T-helper 1 cell treated with Interleukin-12 subunit alpha and Interleukin-12 subunit beta and Interleukin-4 antibody, amounts not matched to agents 30 μg/mL and 1 μg/mL, for 36 hours (primary cell): ENCODE measurements at regions not wholly inside any gene's neighbourhood (a gene's known extent, or its start where the extent isn't known, plus 50 kb on each side); places are given as distances from the start of the nearest gene placed in this dataset.
A peak's percentile ranks its signal among the peaks of the same experiment; 100 is the strongest.
"Not testable (repeated sequence)": the region's sequence is repeated elsewhere in the genome, so short reads cannot be mapped to it uniquely, and the experiment has no call there.

ENCODE experiments used
- H3K27ac Mint-ChIP-seq: one replicate; pipeline ENCODE4 v1.8.0; 2021; ENCODE audit warnings: mild to moderate bottlenecking, mixed read lengths
- H3K27me3 Mint-ChIP-seq: one replicate; pipeline ENCODE4 v1.8.0; 2021; ENCODE audit warnings: low read depth, mixed read lengths
- H3K36me3 Mint-ChIP-seq: one replicate; pipeline ENCODE4 v1.8.0; 2021; ENCODE audit warnings: low read depth, mixed read lengths
- H3K4me1 Mint-ChIP-seq: one replicate; pipeline ENCODE4 v1.8.0; 2021; ENCODE audit warnings: low read depth, mixed read lengths
- H3K4me3 Mint-ChIP-seq: one replicate; pipeline ENCODE4 v1.8.0; 2021; ENCODE audit warnings: mild to moderate bottlenecking, moderate library complexity, mixed read lengths
- H3K9me3 Mint-ChIP-seq: one replicate; pipeline ENCODE4 v1.8.0; 2021; ENCODE audit warnings: mixed read lengths

DNA sequence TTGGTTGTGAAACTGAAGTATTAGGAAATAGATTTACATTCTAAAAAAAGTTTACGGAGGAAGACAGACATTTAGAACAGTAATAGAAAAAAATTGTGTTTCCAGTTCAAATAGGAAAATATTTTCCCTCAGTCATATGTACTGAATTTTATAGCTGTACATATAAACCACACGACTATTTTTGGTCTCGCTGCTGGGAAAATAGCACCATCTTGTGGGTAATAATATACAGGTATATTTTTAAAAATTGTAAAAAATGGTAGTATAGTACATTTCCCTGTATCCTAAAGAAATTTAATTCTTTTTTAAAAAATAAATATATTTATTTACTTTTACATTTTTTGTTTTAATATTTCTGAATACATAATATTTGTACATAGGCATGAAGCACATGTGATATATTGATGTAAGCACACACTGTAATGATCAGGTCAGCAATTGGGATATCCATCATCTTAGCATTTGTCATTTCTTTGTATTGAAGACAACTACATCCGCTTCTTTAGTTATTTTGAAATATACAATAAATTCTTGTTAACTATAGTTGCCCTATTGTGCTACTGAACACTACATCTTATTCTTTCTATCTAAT, 168.6 kb downstream of the ALX1 start:
- Mint-ChIP-seq H3K27ac (no peak overlapping the region), H3K4me1 (no peaks in the 10 kb centered on the region), H3K4me3 (no peak overlapping the region), H3K27me3 (peaks cover 5% of the 10 kb centered on the region), H3K36me3 (no peaks in the 10 kb centered on the region), H3K9me3 (no peaks in the 10 kb centered on the region)

DNA sequence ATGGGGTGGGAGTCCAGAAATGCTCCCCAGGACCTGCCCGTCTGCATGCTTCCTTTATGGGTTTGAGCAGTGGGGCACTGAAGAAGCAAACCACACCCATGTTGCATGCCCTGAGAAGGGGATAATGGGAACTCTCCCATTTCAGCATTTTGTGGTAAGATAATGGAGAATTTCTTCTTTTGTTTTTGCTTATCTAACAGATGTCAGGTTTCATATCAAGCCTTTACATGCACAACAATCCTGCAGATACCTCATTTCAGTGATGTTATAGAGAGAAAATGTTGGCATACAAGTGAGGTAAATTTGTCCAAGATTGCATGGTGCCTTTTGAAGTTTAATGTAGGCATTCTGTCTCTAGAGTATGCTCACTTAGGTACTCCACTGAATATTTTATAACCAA, 177.0 kb downstream of the ALX1 start:
- H3K9me3 Mint-ChIP-seq: no peaks in the 10 kb centered on the region
- H3K27me3 Mint-ChIP-seq: no peaks in the 10 kb centered on the region
- H3K4me3 Mint-ChIP-seq: no peak overlapping the region
- H3K4me1 Mint-ChIP-seq: no peaks in the 10 kb centered on the region
- no peak overlapping the region for H3K27ac Mint-ChIP-seq
- no peaks in the 10 kb centered on the region for H3K36me3 Mint-ChIP-seq

DNA sequence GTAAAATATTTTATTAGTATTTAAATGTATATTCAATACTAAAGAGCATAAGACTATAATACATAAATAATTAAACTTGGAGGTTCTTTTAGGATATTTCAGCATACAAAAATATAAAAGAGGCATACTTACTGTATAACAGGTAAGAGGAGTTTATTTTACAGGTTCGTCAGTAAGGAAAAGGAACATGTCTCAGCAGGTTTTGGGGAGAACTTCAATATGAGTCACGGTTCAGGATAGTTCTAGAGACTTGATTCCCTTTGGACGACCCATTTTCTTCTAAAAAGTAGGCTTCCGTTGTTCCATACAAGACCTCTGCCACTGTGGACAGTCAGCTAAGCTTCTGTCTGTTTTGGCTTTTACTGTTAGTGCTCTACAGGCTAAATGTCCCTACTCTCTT, 181.1 kb downstream of the ALX1 start:
- no peaks in the 10 kb centered on the region for H3K9me3 Mint-ChIP-seq
- no peak overlapping the region for H3K27ac Mint-ChIP-seq
- no peaks in the 10 kb centered on the region for H3K36me3 Mint-ChIP-seq
- H3K4me1 Mint-ChIP-seq: no peaks in the 10 kb centered on the region
- no peak overlapping the region for H3K4me3 Mint-ChIP-seq
- no peaks in the 10 kb centered on the region for H3K27me3 Mint-ChIP-seq

DNA sequence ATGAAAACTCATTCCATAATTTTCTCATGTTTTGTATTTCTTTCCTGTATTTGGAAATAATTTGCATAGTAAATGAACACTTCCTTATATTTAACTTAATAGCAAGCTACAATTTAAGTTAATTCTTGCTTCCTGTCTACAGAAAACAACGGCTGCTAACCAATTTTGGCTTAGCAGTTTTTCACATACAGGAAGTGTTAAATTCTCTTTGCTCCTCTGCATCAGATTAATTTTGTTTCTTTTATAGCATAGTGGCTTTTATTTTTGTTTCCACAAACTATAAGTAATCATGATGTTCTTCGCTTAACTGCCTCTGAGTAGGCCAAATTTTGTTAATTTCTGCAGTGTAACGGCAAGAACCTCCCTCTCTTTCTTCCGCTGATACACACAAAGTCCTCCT, 182.9 kb downstream of the ALX1 start:
- Mint-ChIP-seq H3K4me3 (no peak overlapping the region), H3K9me3 (no peaks in the 10 kb centered on the region), H3K27ac (no peak overlapping the region), H3K27me3 (no peaks in the 10 kb centered on the region), H3K4me1 (no peaks in the 10 kb centered on the region), H3K36me3 (no peaks in the 10 kb centered on the region)

DNA sequence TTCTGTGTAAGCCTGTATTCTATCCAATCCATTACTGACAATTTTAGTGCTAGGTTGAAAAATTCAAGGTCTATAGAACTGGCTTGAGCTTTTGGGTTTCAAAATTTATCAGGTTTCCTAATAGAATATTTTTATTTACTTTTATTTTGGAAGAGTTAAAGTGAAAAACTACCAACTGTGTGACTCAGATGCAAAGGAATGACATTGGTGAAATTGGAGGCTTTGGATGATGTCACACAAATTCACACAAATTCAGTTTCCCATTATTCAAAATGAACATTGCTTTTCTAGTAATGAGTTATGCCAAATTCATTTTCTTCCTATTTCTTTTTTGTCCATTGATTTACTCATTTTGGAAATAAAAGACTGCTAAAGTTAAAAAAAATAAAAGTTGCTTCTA, 186.9 kb downstream of the ALX1 start:
- no peak overlapping the region for H3K4me3 Mint-ChIP-seq
- no peaks in the 10 kb centered on the region for H3K27me3 Mint-ChIP-seq
- H3K36me3 Mint-ChIP-seq: no peaks in the 10 kb centered on the region
- no peaks in the 10 kb centered on the region for H3K9me3 Mint-ChIP-seq
- peaks cover 11% of the 10 kb centered on the region for H3K4me1 Mint-ChIP-seq
- no peak overlapping the region for H3K27ac Mint-ChIP-seq

DNA sequence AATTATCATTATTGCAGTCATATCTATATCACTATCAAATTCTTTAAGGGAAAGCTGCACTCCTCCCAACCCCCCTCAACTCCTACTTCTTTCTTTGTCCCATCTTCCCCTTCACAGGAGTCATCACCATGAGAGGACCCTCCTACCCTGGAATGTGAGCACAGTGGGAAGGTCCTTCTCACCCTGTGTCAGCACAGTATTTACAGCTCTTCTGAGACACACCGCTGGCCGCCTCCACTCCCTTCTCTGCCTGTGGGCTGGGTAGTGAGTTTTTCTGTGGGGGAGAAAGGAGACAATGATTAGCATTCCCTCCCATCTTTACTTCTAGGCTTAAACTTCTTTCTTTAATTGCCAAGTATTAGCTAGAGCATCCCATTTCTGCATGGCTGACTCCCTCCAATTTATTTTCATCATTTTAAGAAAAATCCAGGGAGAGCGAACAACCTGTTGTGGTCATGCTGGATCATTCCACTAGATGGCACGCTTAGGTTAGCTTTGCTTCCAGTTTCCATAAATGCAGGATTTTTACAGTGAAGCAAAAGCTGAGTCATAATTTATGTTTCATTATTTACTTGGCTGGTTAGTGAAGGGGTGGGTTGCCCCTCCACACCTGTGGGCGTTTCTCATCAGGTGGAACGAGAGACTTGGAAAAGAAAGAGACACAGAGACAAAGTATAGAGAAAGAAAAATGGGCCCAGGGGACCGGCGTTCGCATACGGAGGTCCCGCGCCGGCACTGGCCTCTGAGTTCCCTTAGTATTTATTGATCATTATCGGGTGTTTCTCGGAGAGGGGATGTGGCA, 188.5 kb downstream of the ALX1 start:
- H3K27me3 Mint-ChIP-seq: no peaks in the 10 kb centered on the region
- no peaks in the 10 kb centered on the region for H3K36me3 Mint-ChIP-seq
- H3K27ac Mint-ChIP-seq: peak overlapping the region; percentile 71
- peak overlapping the region; percentile 79 for H3K4me3 Mint-ChIP-seq
- peaks cover 11% of the 10 kb centered on the region for H3K4me1 Mint-ChIP-seq
- H3K9me3 Mint-ChIP-seq: no peaks in the 10 kb centered on the region

DNA sequence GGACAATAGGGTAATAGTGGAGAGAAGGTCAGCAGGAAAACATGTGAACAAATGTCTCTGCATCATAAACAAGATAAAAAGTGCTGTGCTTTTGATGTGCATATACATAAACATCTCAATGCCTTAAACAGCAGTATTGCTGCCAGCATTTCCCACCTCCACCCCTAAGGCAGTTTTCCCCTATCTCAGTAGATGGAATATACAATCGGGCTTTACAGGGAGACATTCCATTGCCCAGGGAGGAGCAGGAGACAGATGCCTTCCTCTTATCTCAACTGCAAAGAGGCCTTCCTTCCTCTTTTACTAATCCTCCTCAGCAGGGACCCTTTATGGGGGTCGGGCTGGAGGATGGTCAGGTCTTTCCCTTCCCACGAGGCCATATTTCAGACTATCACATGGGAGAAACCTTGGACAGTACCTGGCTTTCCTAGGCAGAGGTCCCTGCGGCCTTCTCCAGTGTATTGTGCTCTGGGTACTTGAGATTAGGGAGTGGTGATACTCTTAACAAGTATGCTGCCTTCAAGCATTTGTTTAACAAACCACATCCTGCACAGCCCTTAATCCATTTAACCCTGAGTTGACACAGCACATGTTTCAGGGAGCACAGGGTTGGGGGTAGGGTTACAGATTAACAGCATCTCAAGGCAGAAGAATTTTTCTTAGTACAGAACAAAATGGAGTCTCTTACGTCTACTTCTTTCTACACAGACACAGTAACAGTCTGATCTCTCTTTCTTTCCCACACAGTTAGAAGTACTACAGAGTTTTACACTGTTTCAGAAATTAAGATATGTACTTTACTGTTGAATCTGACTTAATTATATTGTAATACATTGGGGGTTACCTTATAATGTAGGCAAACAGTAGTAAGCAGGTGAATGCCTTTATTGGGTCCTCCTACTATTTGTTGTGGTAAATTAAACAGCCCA, 189.4 kb downstream of the ALX1 start:
- peak overlapping the region; percentile 79 for H3K4me3 Mint-ChIP-seq
- peak overlapping the region; percentile 76 for H3K27ac Mint-ChIP-seq
- not testable (repeated sequence) for H3K9me3 Mint-ChIP-seq, H3K27me3 Mint-ChIP-seq, H3K36me3 Mint-ChIP-seq
- H3K4me1 Mint-ChIP-seq: peaks cover 11% of the 10 kb centered on the region

DNA sequence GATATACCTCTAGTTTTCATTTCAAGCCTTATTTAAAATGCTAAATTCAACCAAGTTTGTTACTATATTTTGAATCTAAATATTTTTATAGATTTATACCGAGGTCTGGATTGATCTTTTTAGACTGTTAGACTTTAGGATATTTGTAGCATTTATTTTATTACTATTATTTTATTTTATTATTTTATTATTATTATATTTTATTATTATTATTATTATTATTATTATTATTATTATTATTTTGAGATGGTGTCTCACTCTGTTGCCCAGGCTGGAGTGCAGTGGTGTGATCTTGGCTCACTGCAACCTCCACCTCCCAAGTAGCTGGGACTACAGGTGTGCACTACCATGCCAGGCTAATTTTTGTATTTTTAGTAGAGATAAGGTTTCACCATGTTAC, 195.3 kb downstream of the ALX1 start:
- not testable (repeated sequence) for H3K27me3 Mint-ChIP-seq, H3K4me1 Mint-ChIP-seq, H3K36me3 Mint-ChIP-seq, H3K27ac Mint-ChIP-seq, H3K9me3 Mint-ChIP-seq, H3K4me3 Mint-ChIP-seq

DNA sequence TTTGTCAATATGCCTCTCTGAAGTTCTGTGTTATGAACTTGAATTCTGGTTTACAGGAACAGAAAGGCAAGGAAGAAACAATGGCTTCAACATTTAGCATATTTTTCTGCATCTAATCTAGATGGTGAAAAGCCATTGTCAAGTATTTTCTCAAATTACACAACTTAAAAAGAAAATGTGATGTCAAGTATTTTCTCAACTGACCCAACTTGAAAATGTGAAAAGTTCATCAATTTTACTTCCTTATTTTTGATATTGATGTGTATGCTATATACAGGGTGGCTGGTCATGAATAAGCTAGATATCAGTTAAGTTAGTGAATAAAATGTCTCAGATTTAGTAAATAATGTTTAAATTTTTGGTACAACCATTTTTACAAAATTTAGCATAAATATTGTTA, 196.7 kb downstream of the ALX1 start:
- H3K36me3 Mint-ChIP-seq: no peaks in the 10 kb centered on the region
- no peak overlapping the region for H3K4me3 Mint-ChIP-seq
- H3K4me1 Mint-ChIP-seq: no peaks in the 10 kb centered on the region
- no peak overlapping the region for H3K27ac Mint-ChIP-seq
- H3K9me3 Mint-ChIP-seq: no peaks in the 10 kb centered on the region
- H3K27me3 Mint-ChIP-seq: no peaks in the 10 kb centered on the region

DNA sequence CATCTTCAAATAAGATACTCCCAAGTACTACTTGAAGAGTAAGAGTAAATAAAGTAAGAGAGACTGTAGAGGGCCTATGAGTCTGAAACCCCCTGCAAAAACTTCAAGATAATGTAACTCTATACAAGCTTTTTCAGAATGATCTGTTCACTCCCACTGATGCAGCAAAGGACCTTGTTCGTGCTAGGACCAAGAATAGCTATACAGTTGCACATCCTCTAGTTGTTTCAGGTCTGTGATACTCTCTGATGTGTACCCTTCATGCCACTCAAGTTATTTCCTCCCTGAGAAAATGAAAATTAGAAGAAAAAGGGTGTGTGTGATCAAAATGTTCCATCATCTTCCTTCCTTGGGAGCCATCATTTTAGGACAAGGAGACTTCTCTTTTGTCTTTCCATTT, 204.4 kb downstream of the ALX1 start:
- no peaks in the 10 kb centered on the region for H3K27me3 Mint-ChIP-seq
- H3K27ac Mint-ChIP-seq: no peak overlapping the region
- H3K9me3 Mint-ChIP-seq: no peaks in the 10 kb centered on the region
- H3K4me1 Mint-ChIP-seq: no peaks in the 10 kb centered on the region
- no peaks in the 10 kb centered on the region for H3K36me3 Mint-ChIP-seq
- no peak overlapping the region for H3K4me3 Mint-ChIP-seq

DNA sequence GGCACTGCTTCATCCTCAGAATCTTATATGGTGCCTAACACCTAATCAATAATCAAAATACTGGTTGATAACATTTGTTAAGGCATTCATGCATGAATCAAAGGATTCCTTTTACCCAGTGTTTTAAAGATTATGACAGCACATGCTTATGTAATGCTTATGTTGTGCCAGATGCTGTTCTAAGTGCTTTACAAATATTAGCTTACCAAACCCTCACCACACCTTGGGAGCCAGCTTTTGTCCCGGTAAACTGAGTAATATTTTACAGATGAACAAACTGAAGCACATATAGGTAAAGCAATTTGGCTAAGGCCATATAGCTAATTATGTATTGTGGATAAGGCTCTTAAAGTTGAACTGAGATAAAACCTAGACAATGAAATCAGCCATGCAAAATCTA, 209.2 kb downstream of the ALX1 start:
- Mint-ChIP-seq H3K27me3 (no peaks in the 10 kb centered on the region), H3K4me3 (no peak overlapping the region), H3K4me1 (no peaks in the 10 kb centered on the region), H3K36me3 (no peaks in the 10 kb centered on the region), H3K9me3 (no peaks in the 10 kb centered on the region), H3K27ac (no peak overlapping the region)

DNA sequence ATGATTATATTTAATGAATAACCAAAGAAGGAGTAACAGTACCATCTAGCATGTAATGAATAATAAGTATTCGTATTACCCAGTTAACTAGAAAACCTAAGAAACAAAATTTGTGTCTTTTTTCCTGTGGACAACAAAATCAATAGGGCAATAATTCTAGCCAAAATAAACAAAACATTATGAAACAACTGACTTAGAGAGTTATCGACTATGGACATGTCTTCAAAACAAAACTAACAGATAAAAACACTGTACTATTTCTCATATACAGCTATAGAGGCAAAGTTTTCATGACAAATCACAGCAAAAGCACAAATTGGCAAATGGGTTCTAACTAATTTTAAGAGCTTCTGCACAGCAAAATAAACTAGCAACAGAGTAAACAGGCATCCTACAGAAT, 224.1 kb downstream of the ALX1 start:
- Mint-ChIP-seq H3K27ac (no peak overlapping the region), H3K4me3 (no peak overlapping the region), H3K9me3 (no peaks in the 10 kb centered on the region), H3K4me1 (no peaks in the 10 kb centered on the region), H3K27me3 (no peaks in the 10 kb centered on the region), H3K36me3 (no peaks in the 10 kb centered on the region)

DNA sequence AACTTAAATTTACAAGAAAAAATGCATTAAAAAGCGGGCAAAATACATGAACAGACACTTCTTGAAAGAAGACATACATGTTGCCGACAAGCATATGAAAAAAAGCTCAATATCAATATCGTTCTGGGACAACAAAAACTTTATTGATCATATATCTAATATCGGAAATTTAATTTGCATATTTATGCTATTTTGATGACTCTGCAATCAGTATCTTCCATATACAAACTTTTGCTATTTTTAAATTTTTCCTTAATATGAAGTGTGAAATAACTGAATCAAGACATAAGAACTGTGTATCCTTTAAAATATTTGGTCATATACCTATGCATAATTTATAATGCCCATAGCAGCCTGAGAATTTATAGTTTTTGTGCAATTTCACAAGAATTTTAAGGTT, 224.6 kb downstream of the ALX1 start:
- Mint-ChIP-seq H3K36me3 (no peaks in the 10 kb centered on the region), H3K27me3 (no peaks in the 10 kb centered on the region), H3K9me3 (no peaks in the 10 kb centered on the region), H3K27ac (no peak overlapping the region), H3K4me3 (no peak overlapping the region), H3K4me1 (no peaks in the 10 kb centered on the region)

DNA sequence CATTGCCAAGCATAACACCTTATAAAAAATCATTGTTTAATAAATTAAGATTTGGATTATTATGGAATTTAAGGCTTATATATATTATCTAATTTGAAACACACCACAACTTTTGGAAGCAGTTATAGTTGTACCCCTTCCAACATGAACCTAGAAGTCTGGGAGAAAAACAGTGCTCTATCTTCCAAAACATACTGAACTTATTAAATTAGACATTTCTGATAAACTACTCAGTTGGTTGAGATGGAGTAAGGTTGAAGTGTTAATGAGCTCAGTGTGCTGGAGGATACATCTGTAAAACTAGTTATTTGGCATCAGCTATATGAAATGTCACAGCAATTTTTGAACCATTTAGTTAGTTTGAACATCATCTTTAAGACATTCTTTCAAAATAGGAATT, 227.4 kb downstream of the ALX1 start:
- no peak overlapping the region for H3K4me3 Mint-ChIP-seq
- no peak overlapping the region for H3K27ac Mint-ChIP-seq
- no peaks in the 10 kb centered on the region for H3K9me3 Mint-ChIP-seq
- no peaks in the 10 kb centered on the region for H3K27me3 Mint-ChIP-seq
- H3K36me3 Mint-ChIP-seq: no peaks in the 10 kb centered on the region
- no peaks in the 10 kb centered on the region for H3K4me1 Mint-ChIP-seq
